Neural cell (in vitro differentiated cells): ENCODE measurements at regions not wholly inside any gene's neighbourhood (a gene's known extent, or its start where the extent isn't known, plus 50 kb on each side); places are given as distances from the start of the nearest gene placed in this dataset.

ENCODE experiments used
- CTCF ChIP-seq: fragments of 450-650 bp; IDR thresholded peaks from 2 replicates; pipeline ENCODE4 v1.5.1; 2014; ENCODE audit warnings: antibody characterized with exemption, mild to moderate bottlenecking, moderate library complexity; ENCODE audit not compliant: poor library complexity, severe bottlenecking
- MXI1 ChIP-seq: fragments of 450-650 bp; conservative IDR thresholded peaks from 2 replicates; pipeline ENCODE4 v1.6.1; 2014; ENCODE audit warnings: antibody characterized with exemption, mild to moderate bottlenecking; ENCODE audit not compliant: poor library complexity, severe bottlenecking

GRCh38 chr6:65780691-65781090 is 73.7 kb upstream of the EYS start:
- no peak for TF ChIP-seq CTCF
- no peak for TF ChIP-seq MXI1
